SK-N-SH treated with all-trans-retinoic acid at 6 μM for 48 hours (cell line): ENCODE measurements at regions not wholly inside any gene's neighbourhood (a gene's known extent, or its start where the extent isn't known, plus 50 kb on each side); places are given as distances from the start of the nearest gene placed in this dataset.

Experiments
- ATAC-seq: fragments of 200-7000 bp; cut with Tn5 transposase; 3 replicates; pipeline ENCODE4 v1.9.1; 2020; ENCODE audit warnings: mild to moderate bottlenecking, moderate library complexity
- ARNTL ChIP-seq: fragments of 450-650 bp; formaldehyde crosslinking; IDR thresholded peaks from 2 replicates; pipeline ENCODE4 v1.5.0; 2020; ENCODE audit warnings: low read depth, mild to moderate bottlenecking, moderate library complexity, borderline replicate concordance
- BACH2 ChIP-seq: fragments of 250-450 bp; sonication (Bioruptor Pico); IDR thresholded peaks from 2 replicates; pipeline ENCODE4 v1.9.0; 2021; ENCODE audit warnings: mild to moderate bottlenecking, borderline replicate concordance
- CREB5 ChIP-seq: fragments of 250-450 bp; sonication (Bioruptor Pico); IDR thresholded peaks from 2 replicates; pipeline ENCODE4 v1.5.1; 2020; ENCODE audit warnings: low read depth, mild to moderate bottlenecking, moderate library complexity
- CSDC2 ChIP-seq: fragments of 250-450 bp; sonication (Bioruptor Pico); IDR thresholded peaks from 2 replicates; pipeline ENCODE4 v1.5.0; 2020; ENCODE audit warnings: mild to moderate bottlenecking, moderate library complexity
- CSRNP3 ChIP-seq: fragments of 250-450 bp; sonication (Bioruptor Pico); IDR thresholded peaks from 2 replicates; pipeline ENCODE4 v1.5.1; 2021; ENCODE audit warnings: mild to moderate bottlenecking, moderate library complexity
- ESRRG ChIP-seq: fragments of 250-450 bp; sonication (Bioruptor Pico); IDR thresholded peaks from 2 replicates; pipeline ENCODE4 v1.6.1; 2021; ENCODE audit warnings: mild to moderate bottlenecking
- GLIS3 ChIP-seq: fragments of 250-450 bp; sonication (Bioruptor Pico); IDR thresholded peaks from 2 replicates; pipeline ENCODE4 v1.5.0; 2020; ENCODE audit warnings: mild to moderate bottlenecking, moderate library complexity
- ISL1 ChIP-seq: fragments of 250-450 bp; sonication (Bioruptor Pico); IDR thresholded peaks from 2 replicates; pipeline ENCODE4 v2.1.2; 2022; ENCODE audit warnings: mild to moderate bottlenecking, moderate library complexity
- OSR1 ChIP-seq: fragments of 250-450 bp; sonication (Bioruptor Pico); IDR thresholded peaks from 2 replicates; pipeline ENCODE4 v1.8.0; 2022; ENCODE audit warnings: moderate library complexity, mild to moderate bottlenecking, inconsistent platforms
- PATZ1 ChIP-seq: fragments of 250-450 bp; sonication (Bioruptor Pico); IDR thresholded peaks from 2 replicates; pipeline ENCODE4 v1.8.0; 2020; ENCODE audit warnings: mild to moderate bottlenecking, moderate library complexity, borderline replicate concordance
- POU6F1 ChIP-seq: fragments of 250-450 bp; sonication (Bioruptor Pico); IDR thresholded peaks from 2 replicates; pipeline ENCODE4 v1.8.0; 2021; ENCODE audit warnings: low read depth, mild to moderate bottlenecking, moderate library complexity, borderline replicate concordance
- PPARA ChIP-seq: fragments of 250-450 bp; sonication (Bioruptor Pico); IDR thresholded peaks from 2 replicates; pipeline ENCODE4 v1.5.0; 2020; ENCODE audit warnings: mild to moderate bottlenecking, borderline replicate concordance
- RARB ChIP-seq: fragments of 250-450 bp; sonication (Bioruptor Pico); IDR thresholded peaks from 2 replicates; pipeline ENCODE4 v1.8.0; 2021; ENCODE audit warnings: mild to moderate bottlenecking, moderate library complexity
- TCF4 ChIP-seq: fragments of 250-450 bp; sonication (Bioruptor Pico); IDR thresholded peaks from 2 replicates; pipeline ENCODE4 v1.8.0; 2021; ENCODE audit warnings: mild to moderate bottlenecking, moderate library complexity, borderline replicate concordance
- TOX ChIP-seq: fragments of 250-450 bp; sonication (Bioruptor Pico); IDR thresholded peaks from 2 replicates; pipeline ENCODE4 v1.8.0; 2021; ENCODE audit warnings: mild to moderate bottlenecking, moderate library complexity, borderline replicate concordance
- TSHZ2 ChIP-seq: fragments of 250-450 bp; sonication (Bioruptor Pico); IDR thresholded peaks from 2 replicates; pipeline ENCODE4 v1.5.0; 2020; ENCODE audit warnings: mild to moderate bottlenecking, moderate library complexity
- ZC3H10 ChIP-seq: fragments of 250-450 bp; sonication (Bioruptor Pico); IDR thresholded peaks from 2 replicates; pipeline ENCODE4 v1.5.1; 2021; ENCODE audit warnings: mild to moderate bottlenecking, moderate library complexity
- ZFP30 ChIP-seq: fragments of 450-650 bp; formaldehyde crosslinking; IDR thresholded peaks from 2 replicates; pipeline ENCODE4 v1.5.0; 2022; ENCODE audit warnings: mild to moderate bottlenecking, moderate library complexity
- ZNF565 ChIP-seq: fragments of 450-650 bp; formaldehyde crosslinking; conservative IDR thresholded peaks from 2 replicates; pipeline ENCODE4 v1.5.0; 2020; ENCODE audit warnings: low read depth, mild to moderate bottlenecking, moderate library complexity
- ZNF70 ChIP-seq: fragments of 450-650 bp; formaldehyde crosslinking; IDR thresholded peaks from 2 replicates; pipeline ENCODE4 v1.5.0; 2020; ENCODE audit warnings: mild to moderate bottlenecking, moderate library complexity
- ZNF8 ChIP-seq: fragments of 450-650 bp; formaldehyde crosslinking; IDR thresholded peaks from 2 replicates; pipeline ENCODE4 v1.5.0; 2020; ENCODE audit warnings: mild to moderate bottlenecking, moderate library complexity

- ATAC-seq: no peak
- no peak for TF ChIP-seq CSRNP3
- no peak for TF ChIP-seq BACH2 (CRISPR knock-in tag)
- no peak for TF ChIP-seq TOX (CRISPR knock-in tag)
- no peak for TF ChIP-seq ZNF70 (CRISPR knock-in tag)
- TF ChIP-seq OSR1 (CRISPR knock-in tag): no peak
- TF ChIP-seq ZC3H10 (CRISPR knock-in tag): no peak
- no peak for TF ChIP-seq ARNTL (CRISPR knock-in tag)
- no peak for TF ChIP-seq TSHZ2 (CRISPR knock-in tag)
- no peak for TF ChIP-seq RARB (CRISPR knock-in tag)
- TF ChIP-seq ISL1: no peak
- no peak for TF ChIP-seq PPARA (CRISPR knock-in tag)
- TF ChIP-seq CREB5 (CRISPR knock-in tag): no peak
- no peak for TF ChIP-seq ZFP30 (CRISPR knock-in tag)
- TF ChIP-seq TCF4 (CRISPR knock-in tag): no peak
- no peak for TF ChIP-seq GLIS3
- no peak for TF ChIP-seq PATZ1
- no peak for TF ChIP-seq POU6F1 (CRISPR knock-in tag)
Measured at GRCh38 chr9:107600060-107600573, 110.5 kb upstream of the KLF4 start.

GRCh38 chr9:107597743-107598217 lies 108.2 kb upstream of the KLF4 start:
- no peak for ATAC-seq
- TF ChIP-seq RARB (CRISPR knock-in tag): no peak
- no peak for TF ChIP-seq PATZ1
- TF ChIP-seq ARNTL (CRISPR knock-in tag): no peak
- TF ChIP-seq TCF4 (CRISPR knock-in tag): no peak
- TF ChIP-seq ZNF70 (CRISPR knock-in tag): no peak
- TF ChIP-seq ZFP30 (CRISPR knock-in tag): no peak
- no peak for TF ChIP-seq POU6F1 (CRISPR knock-in tag)
- no peak for TF ChIP-seq ZNF8
- TF ChIP-seq CSDC2 (CRISPR knock-in tag): no peak
- no peak for TF ChIP-seq GLIS3
- no peak for TF ChIP-seq TOX (CRISPR knock-in tag)
- TF ChIP-seq ESRRG (CRISPR knock-in tag): no peak
- TF ChIP-seq ZNF565: no peak
- no peak for TF ChIP-seq PPARA (CRISPR knock-in tag)
- TF ChIP-seq BACH2 (CRISPR knock-in tag): no peak
- TF ChIP-seq, all 23 proteins: peak for 0
